MG63 (cell line): ENCODE measurements at regions not wholly inside any gene's neighbourhood (a gene's known extent, or its start where the extent isn't known, plus 50 kb on each side); places are given as distances from the start of the nearest gene placed in this dataset.
A peak's percentile ranks its signal among the peaks of the same experiment; 100 is the strongest.

ENCODE experiments used
- DNase-seq: peaks from one replicate; pipeline ENCODE4 v3.0.0-alpha.2; 2020
- H3K27me3 ChIP-seq: fragments of 250-450 bp; sonication (Bioruptor Pico); 2 replicates; pipeline ENCODE4 v1.5.1; 2020; ENCODE audit warnings: mild to moderate bottlenecking, moderate library complexity
- H3K36me3 ChIP-seq: fragments of 250-450 bp; sonication (Bioruptor Pico); 2 replicates; pipeline ENCODE4 v1.5.1; 2020; ENCODE audit warnings: mild to moderate bottlenecking, moderate library complexity
- H3K4me3 ChIP-seq: fragments of 250-450 bp; sonication (Bioruptor Pico); 2 replicates; pipeline ENCODE4 v1.5.1; 2020; ENCODE audit warnings: mild to moderate bottlenecking, moderate library complexity
- H3K9me3 ChIP-seq: fragments of 250-450 bp; sonication (Bioruptor Pico); 2 replicates; pipeline ENCODE4 v1.5.1; 2020; ENCODE audit warnings: mild to moderate bottlenecking, moderate library complexity

- no peaks in the 10 kb centered on the region for H3K9me3 ChIP-seq
- H3K27me3 ChIP-seq = peaks cover 2% of the 10 kb centered on the region; the same call in 1 of the 2 replicates
- no peak overlapping the region for H3K4me3 ChIP-seq
- DNase-seq = no peak
- no peaks in the 10 kb centered on the region for H3K36me3 ChIP-seq
Observed at GRCh38 chr2:192369969-192370368, 175.2 kb upstream of the TMEFF2 start.

DNA sequence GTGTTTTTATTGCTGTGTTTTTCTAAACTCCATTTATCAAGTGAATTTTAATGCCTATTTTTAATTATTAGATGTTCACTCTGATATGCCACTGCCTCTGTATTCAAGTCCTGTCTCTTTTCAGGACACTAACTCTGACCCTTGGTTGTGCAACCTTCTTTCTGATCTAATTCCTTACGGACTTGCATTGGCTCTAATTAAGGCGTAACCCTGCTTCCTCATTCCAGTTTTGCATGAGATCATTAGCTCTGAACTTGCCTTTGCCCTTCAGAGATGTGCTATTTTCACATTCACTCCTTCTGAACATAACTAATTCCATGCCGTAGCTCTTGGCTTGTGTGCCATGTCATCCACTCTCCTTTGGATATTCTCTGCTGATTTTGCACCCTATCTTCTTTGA is 162.5 kb upstream of the TMEFF2 start:
- no peaks in the 10 kb centered on the region for H3K9me3 ChIP-seq
- H3K36me3 ChIP-seq = no peaks in the 10 kb centered on the region
- H3K27me3 ChIP-seq = no peaks in the 10 kb centered on the region
- no peak for DNase-seq
- H3K4me3 ChIP-seq = no peak overlapping the region

- H3K9me3 ChIP-seq = no peaks in the 10 kb centered on the region
- no peak overlapping the region for H3K4me3 ChIP-seq
- H3K27me3 ChIP-seq = no peaks in the 10 kb centered on the region
- no peaks in the 10 kb centered on the region for H3K36me3 ChIP-seq
- no peak for DNase-seq
Observed at GRCh38 chr2:192354512-192355244, 159.9 kb upstream of the TMEFF2 start.

DNA sequence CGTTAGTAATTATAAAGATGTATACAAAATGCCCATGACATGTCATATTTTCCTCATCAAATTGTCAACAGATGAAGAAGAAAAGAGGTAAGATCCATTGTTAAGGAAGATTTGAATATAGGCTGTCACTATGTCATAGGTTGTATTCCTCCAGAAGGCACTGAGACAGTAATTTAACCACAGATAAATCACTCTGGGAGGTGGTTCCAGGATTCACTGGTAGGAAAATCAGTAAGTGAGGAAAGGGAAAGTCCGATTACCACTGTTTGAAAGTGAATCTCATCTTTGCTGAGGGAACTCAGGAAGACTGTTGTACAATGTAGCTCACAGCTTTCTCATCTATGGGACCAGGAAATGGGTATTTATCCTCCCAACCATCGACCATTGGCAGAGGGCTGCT is 152.8 kb upstream of the TMEFF2 start:
- H3K4me3 ChIP-seq = no peak overlapping the region

DNA sequence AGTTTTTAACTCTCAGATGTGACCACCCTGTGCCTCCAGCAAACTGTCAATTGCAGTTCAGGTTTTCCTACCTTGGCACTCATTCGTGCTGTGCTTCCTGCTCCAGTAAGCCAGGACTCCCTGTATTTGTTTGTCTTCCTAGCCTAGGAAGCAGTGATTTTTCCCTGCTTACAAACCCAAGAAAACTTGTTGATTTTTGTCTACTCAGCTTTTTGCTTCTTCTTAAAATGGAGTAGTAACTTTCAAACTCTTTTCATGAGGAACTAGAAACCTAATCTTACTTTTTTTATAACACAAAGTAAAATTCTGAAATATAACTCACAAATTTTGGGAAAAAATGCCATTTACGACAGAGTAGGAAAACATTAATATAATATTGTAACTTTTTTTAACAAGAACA is 150.6 kb upstream of the TMEFF2 start:
- no peaks in the 10 kb centered on the region for H3K27me3 ChIP-seq
- no peak overlapping the region for H3K4me3 ChIP-seq
- no peak for DNase-seq
- H3K36me3 ChIP-seq = no peaks in the 10 kb centered on the region
- no peaks in the 10 kb centered on the region for H3K9me3 ChIP-seq

More for the DNA sequence above, 152.8 kb upstream of the TMEFF2 start:
- H3K36me3 ChIP-seq = no peaks in the 10 kb centered on the region
- no peaks in the 10 kb centered on the region for H3K9me3 ChIP-seq
- no peaks in the 10 kb centered on the region for H3K27me3 ChIP-seq
- DNase-seq = no peak

- H3K36me3 ChIP-seq = no peaks in the 10 kb centered on the region
- H3K27me3 ChIP-seq = no peaks in the 10 kb centered on the region
- no peak overlapping the region for H3K4me3 ChIP-seq
- no peak for DNase-seq
- no peaks in the 10 kb centered on the region for H3K9me3 ChIP-seq
Observed at GRCh38 chr2:192333642-192334041, 138.9 kb upstream of the TMEFF2 start.

GRCh38 chr2:192328297-192328696 is 133.6 kb upstream of the TMEFF2 start:
- Histone ChIP-seq H3K36me3 (no peaks in the 10 kb centered on the region), H3K27me3 (no peaks in the 10 kb centered on the region), H3K4me3 (no peak overlapping the region), H3K9me3 (no peaks in the 10 kb centered on the region)
- no peak for DNase-seq

DNA sequence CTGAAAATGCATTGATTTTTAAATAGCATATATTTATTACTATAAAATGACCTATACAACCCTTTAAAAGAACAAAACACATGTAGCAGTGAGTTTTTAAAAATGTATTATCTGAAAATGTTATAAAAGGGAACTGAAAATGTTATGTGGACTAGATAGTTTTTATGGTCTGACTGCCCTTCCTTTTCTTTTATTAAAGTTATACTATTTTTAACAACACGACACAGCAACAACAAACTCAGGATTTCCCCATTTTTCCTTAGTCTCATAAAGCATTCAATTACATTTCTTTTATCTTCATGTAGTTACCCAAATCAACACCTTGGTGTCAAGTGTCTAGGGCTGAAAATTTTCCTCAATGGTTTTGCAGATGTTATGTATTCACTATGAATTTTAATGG is 132.8 kb upstream of the TMEFF2 start:
- H3K27me3 ChIP-seq = no peaks in the 10 kb centered on the region
- H3K4me3 ChIP-seq = no peak overlapping the region
- no peaks in the 10 kb centered on the region for H3K9me3 ChIP-seq
- no peaks in the 10 kb centered on the region for H3K36me3 ChIP-seq
- no peak for DNase-seq

DNA sequence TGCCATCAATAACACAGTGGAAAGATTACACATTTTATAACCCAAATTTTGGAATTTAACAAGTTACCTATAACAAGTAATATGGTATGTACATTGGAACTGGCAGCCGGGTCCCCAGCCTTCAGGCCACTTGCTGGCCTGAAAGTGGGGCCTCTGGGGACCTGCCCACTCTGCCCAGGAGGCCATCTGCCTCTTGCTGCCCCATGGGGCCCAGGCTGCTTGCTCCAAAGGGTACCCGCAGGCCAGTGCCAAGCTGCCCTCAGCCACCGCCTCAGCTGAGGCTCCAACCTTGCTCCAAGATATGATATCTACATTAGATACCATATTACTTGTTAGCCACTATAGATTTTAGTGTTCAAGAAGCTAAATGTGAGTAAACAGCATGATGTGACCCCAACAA is 120.8 kb upstream of the TMEFF2 start:
- DNase-seq = no peak
- Histone ChIP-seq H3K4me3 (no peak overlapping the region), H3K9me3 (peaks cover 3% of the 10 kb centered on the region; the same call in 1 of the 2 replicates), H3K27me3 (no peaks in the 10 kb centered on the region), H3K36me3 (no peaks in the 10 kb centered on the region)

DNA sequence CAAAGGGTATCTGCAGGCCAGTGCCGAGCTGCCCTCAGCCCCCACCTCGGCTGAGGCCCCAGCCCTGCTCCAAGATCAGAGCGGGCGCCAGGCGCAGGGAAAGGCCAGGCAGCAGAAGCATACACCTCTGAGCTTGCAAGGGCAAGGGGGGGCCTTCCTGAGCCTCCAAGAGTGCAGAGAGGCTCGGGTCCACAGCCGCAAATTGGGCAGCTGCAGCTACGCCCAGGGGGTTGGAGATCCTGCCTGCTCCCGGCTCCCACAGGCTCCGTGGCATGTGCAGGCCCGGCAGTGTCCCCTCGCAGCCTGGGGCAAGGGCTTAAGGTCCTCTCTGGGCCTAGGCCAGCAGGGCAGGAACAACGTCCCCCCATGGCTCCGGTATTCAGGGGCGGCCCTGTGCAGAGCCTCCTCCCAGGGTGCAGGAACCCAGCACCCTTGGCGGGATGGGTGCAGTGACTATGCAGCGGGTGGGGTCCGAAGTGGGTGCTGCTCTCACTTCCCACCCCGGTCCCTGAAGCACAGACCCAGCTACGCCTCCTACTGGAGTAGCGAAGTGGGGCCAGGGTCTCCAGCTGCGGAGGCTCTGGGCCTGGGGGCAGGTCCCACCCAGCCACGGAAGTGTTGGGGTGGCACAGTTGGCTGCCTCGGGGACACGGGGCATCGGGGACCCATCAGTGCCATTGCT is 120.2 kb upstream of the TMEFF2 start:
- no peak overlapping the region for H3K4me3 ChIP-seq
- no peak for DNase-seq

GRCh38 chr2:192313773-192314172 is 119.0 kb upstream of the TMEFF2 start:
- Histone ChIP-seq H3K4me3 (no peak overlapping the region), H3K9me3 (peaks cover 3% of the 10 kb centered on the region; the same call in 1 of the 2 replicates), H3K36me3 (no peaks in the 10 kb centered on the region), H3K27me3 (no peaks in the 10 kb centered on the region)
- no peak for DNase-seq

More for the DNA sequence above, 120.2 kb upstream of the TMEFF2 start:
- Histone ChIP-seq H3K36me3 (no peaks in the 10 kb centered on the region), H3K9me3 (peaks cover 3% of the 10 kb centered on the region; the same call in 1 of the 2 replicates), H3K27me3 (no peaks in the 10 kb centered on the region)

GRCh38 chr2:192311701-192312460 is 117.1 kb upstream of the TMEFF2 start:
- H3K27me3 ChIP-seq = no peaks in the 10 kb centered on the region
- no peak for DNase-seq
- H3K9me3 ChIP-seq = peaks cover 3% of the 10 kb centered on the region; the same call in 1 of the 2 replicates
- no peaks in the 10 kb centered on the region for H3K36me3 ChIP-seq
- no peak overlapping the region for H3K4me3 ChIP-seq

DNA sequence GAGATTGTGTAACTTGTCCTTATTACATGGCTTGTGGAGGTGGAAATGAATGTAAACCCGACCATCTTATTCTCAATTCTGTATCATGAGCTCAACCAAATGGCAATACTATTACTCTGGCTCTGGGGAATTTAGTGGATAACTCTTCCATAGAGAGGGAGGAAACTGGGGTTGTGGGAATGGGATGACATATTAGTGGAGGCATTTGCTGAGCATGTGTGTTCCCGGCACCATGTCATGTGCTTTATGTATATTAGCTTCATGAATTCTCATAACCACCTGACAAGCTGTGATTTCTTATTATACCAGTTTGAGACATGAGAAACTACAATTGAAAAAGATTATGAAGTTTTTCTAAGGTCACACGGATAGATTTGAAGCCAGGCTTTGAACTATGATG is 112.8 kb upstream of the TMEFF2 start:
- Histone ChIP-seq H3K4me3 (no peak overlapping the region), H3K9me3 (no peaks in the 10 kb centered on the region), H3K36me3 (no peaks in the 10 kb centered on the region), H3K27me3 (no peaks in the 10 kb centered on the region)
- no peak for DNase-seq

GRCh38 chr2:192298664-192299063 is 103.9 kb upstream of the TMEFF2 start:
- peak; percentile 29 for DNase-seq
- no peaks in the 10 kb centered on the region for H3K27me3 ChIP-seq
- no peaks in the 10 kb centered on the region for H3K9me3 ChIP-seq
- H3K4me3 ChIP-seq = no peak overlapping the region
- no peaks in the 10 kb centered on the region for H3K36me3 ChIP-seq

DNA sequence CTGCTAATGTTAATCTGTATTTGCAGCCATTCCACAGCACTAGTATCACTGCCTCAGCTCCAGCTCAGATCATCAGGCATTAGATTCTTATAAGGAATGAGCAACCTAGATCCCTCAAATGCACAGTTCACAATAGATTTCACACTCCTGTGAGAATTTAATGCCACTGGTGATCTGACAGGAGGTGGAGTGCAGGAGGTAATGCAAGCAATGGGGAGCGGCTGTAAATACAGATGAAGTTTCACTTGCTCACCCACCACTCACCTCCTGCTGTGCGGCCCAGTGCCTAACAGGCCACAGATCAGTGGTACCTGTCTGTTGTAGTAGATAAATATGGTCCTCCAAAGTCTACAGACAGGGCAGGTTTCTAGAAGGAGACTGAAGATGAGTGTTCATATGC is 97.7 kb upstream of the TMEFF2 start:
- no peaks in the 10 kb centered on the region for H3K36me3 ChIP-seq
- H3K27me3 ChIP-seq = no peaks in the 10 kb centered on the region
- H3K9me3 ChIP-seq = no peaks in the 10 kb centered on the region
- no peak overlapping the region for H3K4me3 ChIP-seq
- DNase-seq = no peak

GRCh38 chr2:192288295-192288694 is 93.6 kb upstream of the TMEFF2 start:
- Histone ChIP-seq H3K9me3 (no peaks in the 10 kb centered on the region), H3K27me3 (no peaks in the 10 kb centered on the region), H3K36me3 (no peaks in the 10 kb centered on the region), H3K4me3 (no peak overlapping the region)
- no peak for DNase-seq

DNA sequence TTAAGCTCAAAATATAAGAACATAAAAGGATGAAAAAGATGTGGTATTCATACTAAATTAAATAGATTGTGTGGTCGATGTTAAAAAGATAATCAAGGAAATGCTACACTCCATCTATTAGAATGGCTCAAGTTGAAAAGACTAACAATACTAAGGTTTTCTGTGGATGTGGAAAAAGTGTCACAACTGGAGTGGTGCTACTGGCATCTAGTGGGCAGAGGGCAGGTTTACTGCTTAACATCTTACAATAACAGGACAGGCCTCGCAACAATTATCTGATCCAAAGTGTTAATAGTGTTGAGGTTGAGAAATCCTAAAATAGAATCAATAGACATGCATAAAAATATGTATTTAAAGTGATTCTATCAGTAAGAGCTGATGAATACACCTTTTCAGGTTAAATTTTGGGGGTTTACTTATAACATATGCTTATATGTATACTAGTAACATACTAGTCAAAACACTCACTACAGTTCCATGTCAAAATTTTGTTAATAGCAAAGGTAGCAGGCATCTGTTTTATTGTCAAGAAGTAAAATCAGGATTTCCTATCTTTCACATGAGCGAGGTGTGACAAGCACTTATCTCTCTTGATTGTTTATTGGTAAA is 91.5 kb upstream of the TMEFF2 start:
- no peak for DNase-seq
- no peaks in the 10 kb centered on the region for H3K9me3 ChIP-seq
- no peaks in the 10 kb centered on the region for H3K27me3 ChIP-seq
- no peak overlapping the region for H3K4me3 ChIP-seq
- H3K36me3 ChIP-seq = no peaks in the 10 kb centered on the region
